ENCODE measurements at regions not wholly inside any gene's neighbourhood (a gene's known extent, or its start where the extent isn't known, plus 50 kb on each side); places are given as distances from the start of the nearest gene placed in this dataset.

DNA sequence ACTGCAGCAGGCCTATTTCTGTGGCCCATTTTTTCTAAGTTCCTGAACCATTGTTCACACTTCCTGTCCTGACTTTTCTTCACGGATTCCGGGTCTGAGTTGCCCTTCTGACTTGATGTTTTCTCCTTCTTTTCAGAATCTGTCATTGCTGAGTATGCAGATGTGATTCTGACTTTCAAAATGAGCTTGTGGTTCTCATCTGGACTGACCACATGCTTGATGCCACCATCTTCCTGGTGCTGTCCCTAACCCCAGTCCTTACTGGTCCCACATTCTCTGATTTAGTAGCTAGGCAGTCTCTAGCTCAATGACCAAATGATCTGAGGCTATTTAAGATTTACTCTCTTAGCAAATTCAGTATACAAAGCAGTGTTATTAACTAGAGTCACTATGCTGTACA is 822.3 kb upstream of the TENM3 start:
- no peak for DNase-seq

DNA sequence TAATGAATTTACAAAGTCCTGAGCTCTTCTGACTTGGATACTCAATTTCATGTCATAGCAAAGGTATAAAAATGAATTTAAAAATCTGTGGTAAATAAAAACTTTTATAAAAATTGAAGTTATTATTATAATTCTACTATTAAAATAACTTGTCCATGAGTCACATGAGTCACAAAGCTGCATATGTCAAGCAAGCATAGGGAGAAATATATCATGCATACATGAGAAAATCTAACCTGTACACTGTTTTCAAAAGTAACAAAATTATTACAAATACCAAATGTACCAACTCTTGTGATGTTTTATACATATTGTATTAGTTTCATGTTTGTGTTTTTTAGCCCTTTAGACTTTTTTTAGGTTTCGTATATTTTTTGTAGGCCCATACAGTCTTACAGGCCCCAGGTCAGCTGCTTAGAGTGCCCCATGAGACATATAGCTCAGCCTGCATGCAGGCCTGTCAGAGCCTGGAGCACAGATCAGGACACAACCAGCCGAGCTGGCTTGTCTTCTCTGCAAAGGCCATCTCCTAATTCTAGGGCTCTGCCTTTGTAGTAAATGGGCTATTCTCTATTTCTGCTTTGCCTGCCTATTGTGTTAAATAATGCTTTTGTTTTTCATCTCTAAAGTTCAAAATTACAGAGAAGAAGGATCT is 818.7 kb upstream of the TENM3 start:
- DNase-seq = no peak

- DNase-seq = no peak
Observed at GRCh38 chr4:181427076-181427475, 816.1 kb upstream of the TENM3 start.

DNA sequence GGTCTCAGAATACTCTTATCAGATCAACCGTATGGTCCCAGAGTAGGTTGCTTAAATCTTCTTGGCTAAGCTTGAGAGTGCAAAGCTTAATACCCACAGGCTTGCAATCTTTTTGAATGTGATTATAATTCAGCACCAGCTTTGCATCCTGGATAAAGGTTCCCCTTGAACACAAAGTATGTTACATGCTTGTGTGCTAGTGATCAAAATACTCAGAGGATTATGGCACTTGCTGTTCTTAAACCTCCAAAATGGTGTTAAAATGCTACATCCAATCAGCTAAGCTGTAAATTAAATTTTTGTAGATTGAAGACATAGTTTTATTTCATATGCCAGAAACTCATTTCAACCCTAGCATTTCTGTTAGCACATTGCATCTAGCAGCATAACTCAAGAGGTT is 812.2 kb upstream of the TENM3 start:
- no peak for DNase-seq

GRCh38 chr4:181431661-181432060 is 811.5 kb upstream of the TENM3 start:
- DNase-seq = no peak

DNA sequence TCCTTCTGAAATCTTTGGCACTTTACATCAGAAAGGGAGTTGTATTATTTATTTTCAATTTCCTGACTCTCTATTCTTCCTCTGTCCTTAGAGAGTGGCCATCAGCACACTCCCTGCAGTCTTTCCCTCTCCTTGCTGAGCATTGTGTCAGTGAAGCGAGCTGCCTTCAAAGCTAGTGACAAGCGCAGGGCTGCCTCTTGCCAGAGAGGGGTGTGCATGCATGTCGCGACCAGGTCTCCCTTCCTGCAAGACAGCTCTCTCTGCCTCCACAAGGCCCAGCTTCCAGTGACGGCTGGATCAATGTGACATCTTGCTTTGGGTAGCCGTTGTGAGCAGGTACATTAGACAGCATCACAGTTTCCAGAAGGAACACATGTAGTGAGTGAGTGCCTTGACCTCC is 810.9 kb upstream of the TENM3 start:
- no peak for DNase-seq

GRCh38 chr4:181437895-181438294 is 805.3 kb upstream of the TENM3 start:
- no peak for DNase-seq

GRCh38 chr4:181438641-181439040 is 804.6 kb upstream of the TENM3 start:
- DNase-seq = no peak

DNA sequence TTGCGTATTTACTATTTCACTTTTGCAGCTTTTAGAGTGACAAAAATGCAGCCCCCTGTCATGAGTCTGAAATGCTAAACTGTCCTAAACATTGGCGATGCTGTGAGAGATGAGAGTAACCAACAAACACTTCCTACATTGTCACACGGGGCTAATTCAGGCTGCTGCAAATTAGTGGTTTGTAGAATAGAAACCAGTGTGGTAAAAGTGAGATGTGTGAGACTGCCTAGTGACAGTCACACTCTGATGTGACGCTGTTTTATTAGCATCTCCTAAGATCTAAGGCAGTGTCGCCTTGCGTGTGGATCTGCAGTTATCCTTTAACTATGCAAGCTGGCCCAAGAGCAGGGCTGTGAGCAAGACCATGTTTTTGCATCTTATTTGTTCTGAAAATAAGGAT is 800.2 kb upstream of the TENM3 start:
- no peak for DNase-seq

DNA sequence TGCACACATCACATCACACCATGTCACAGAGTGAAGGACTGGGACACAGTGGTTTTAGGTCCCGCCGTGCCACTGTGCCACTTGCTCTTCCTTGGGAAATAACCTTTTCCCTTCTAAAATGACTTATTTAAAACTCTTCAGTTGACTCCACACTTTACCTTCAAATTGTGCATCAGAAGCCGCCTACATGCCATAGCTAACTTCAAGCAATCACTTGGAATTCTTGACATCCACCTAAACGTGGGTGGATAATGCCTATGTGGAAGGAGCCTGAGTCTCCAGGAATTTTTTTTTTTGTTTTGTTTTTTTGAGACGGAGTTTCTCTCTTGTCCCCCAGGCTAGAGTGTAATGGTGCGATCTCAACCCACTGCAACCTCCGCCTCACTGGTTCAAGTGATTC is 777.4 kb upstream of the TENM3 start:
- DNase-seq = no peak

DNA sequence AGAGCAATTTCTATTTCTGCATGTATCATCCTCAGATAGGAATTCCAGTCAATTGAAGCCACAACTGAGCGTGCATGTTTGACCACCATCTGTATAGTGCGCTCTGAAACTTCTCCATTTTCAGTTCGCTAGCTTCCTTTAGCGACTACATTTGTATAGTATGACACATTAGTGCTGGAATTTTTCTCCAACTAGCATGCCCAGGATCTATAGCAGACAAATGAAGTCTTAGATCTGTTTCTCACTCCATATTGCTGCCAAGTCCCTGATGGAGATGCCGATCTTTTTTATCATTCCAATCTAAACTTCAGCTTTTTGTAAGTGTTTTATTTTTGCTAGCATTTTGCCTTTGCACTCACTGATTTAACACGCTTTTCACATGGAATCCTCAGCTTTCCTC is 774.8 kb upstream of the TENM3 start:
- DNase-seq = no peak

- DNase-seq = no peak
Observed at GRCh38 chr4:181470306-181470705, 772.9 kb upstream of the TENM3 start.

DNA sequence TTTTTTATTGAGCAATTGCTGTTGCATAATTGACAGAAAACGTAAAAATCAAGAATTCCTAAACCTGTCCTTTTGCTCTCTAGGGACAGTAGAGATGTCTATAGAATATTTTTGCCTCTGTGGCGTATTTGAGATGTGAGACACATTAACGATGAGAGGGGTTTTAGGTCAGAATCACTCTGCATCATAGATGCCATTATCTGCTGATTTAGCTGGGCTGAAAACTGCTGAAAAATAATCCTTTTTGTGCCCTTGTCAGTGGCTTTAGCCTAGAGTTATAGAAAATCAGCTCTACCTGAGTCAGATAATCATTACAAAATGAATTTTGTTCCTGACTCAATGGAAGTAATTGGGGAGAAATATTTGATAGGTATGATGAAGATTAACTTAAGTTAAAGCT is 767.8 kb upstream of the TENM3 start:
- no peak for DNase-seq

DNA sequence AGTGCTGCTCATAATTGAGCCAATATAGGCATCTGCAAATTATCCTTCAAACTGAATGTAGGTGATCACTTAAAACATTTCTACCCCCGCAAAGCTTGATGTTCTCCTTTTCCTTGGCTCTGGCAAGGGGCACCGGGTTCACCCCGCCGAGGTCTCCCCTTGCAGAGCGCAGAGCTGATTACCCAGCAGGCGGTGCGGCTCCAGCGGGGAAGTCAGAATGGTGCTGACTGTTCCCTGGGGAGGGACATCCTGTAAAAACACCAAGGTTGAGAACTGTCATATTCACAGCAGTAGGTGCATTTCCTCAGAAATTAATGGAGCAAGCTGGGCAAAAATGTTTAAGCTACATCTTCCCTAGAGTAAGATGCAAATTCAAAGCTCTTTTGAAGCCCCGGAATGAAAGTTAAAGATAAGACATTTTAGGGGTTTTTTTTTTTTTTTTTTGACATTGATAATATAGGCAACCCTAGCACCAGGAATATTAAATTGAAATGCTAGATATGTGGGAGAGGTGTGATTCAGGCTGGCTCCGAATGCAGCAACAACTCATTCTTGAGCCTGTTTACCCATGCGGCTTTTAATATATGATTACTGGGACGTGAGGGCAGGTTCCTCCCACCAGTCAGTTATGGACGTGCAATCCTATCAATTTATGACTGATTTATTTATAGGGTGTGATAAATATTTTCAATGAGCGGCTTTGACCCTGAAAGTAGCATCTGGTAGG is 767.3 kb upstream of the TENM3 start:
- no peak for DNase-seq

GRCh38 chr4:181476508-181476890 is 766.7 kb upstream of the TENM3 start:
- no peak for DNase-seq

DNA sequence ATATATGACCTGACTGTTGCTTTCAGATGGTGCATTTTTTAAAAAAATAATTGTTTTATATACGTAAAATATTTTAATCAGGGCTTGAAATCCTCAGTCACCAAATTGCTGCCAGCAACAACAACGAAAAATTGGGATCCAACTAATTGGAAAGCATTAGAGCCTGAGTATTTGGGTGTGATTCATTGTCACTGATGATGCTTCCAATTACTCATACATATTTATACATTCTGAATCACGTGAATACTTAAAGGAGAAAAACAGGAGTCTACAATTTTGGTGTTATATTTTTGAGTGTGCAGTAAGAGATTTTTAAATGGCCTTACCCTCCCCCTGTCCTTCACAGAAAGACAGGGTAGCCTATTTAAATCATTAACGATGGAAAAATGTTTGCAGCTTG is 765.6 kb upstream of the TENM3 start:
- DNase-seq = no peak

DNA sequence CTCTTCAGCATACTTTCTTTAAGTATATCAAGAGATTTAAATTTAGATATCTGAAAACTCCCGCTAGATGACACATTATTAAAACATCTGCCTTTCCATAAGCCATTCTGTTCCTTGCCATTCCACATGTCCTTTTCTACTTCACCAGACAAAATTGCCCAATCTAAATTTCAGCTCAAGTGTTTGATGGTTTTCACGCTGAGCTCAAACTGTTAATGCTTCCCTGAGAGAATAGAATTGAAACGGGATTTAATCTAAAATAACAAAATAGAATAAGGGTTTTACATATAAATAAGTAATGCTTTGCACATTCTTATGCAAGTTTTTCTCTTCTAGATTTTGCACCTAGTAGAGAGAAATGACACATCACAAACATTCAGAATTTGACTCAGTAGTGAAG is 764.5 kb upstream of the TENM3 start:
- no peak for DNase-seq

GRCh38 chr4:181479141-181479540 is 764.1 kb upstream of the TENM3 start:
- DNase-seq = no peak

GRCh38 chr4:181484396-181484795 is 758.8 kb upstream of the TENM3 start:
- no peak for DNase-seq

DNA sequence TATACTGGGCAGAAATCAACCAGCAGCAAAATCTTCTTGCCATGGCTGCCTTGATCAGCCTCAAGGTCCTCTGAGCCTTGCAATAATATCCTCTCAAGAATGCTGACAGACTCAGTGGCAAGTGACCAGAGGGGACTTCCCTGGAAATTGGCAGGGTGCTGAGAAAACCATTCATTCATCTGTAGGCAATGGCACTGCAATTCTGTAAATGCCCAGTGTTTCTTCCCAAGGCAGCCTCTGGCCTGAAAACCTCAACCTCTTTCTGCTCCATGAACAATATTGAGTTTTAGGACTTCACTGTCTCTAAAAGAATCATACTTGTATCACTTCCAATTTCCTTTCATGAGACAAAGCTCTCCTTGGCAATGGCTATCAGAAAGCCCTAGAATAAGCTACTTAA is 754.3 kb upstream of the TENM3 start:
- DNase-seq = no peak

GRCh38 chr4:181498148-181498547 is 745.1 kb upstream of the TENM3 start:
- no peak for DNase-seq

DNA sequence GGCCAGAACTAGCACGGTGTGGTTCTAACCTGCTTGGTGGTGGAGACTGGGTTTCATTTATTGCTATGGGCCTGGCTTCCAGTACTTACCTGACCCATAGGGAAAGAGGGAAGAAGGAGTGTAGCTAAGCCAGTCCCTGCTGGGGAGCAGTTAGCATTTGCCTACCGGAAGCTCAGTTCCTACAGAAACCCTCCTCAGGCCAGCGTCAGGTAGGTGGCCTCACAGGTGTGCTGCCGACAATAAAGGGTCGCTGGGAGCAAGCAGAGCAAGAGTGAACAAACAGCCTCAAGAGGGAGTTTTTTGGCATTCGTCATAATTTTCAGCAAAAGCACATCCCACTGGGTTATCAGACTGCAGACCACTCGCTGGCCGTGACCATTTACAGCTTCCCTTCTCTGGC is 740.6 kb upstream of the TENM3 start:
- DNase-seq = no peak

DNA sequence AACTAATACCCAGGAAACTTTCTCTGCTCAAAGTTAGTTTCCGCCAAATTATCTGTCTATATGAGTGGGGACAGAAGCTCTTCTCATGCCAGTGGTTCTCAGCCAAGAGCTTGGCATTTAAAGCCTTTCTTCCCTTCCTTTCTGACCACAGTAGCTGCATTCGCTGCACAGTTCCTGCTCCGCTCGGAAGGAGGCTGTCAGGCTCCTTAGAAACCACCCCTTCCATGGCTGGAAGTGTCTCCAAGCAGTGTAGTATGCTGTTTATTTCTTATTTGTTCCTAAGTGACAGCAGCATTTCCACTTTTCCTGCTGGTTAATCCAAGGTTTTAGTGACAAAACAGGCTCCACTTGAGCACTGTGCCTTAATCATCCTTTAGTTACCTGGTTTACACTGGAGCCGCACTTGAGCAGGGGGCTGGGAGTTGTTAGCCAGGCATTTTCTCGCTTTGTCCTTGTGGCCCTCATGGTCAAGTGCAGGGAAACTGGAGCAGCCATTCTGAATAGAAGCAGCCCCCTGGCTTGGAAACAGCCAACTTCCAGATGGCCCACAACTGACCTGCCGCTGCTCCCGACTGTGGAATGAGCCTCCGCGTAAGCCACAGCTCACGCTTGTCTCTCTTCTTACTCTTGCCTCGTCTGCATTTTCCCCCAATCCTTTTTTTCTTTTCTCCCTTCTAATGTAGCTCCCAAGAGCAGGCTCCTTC is 739.4 kb upstream of the TENM3 start:
- no peak for DNase-seq

DNA sequence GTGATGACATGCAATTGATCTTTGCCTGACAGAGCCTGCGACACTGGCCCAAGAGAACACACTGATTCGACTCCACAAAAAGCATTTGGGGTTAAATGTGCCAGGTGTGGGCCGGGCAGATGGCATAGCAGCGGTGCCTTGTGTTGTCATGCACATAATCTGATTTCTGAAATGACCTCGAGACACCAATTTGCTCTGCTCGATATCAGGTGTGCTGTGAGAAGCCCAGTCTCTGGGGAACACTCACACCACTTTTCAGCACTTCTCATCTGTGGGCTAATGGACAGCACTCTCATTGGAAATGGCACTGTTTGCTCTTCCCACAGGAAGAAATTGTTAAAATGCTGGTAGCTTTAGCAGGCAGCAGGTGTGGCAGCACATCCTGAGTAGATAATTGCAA is 738.3 kb upstream of the TENM3 start:
- DNase-seq = peak; percentile 23
